ENCODE measurements at regions not wholly inside any gene's neighbourhood (a gene's known extent, or its start where the extent isn't known, plus 50 kb on each side); places are given as distances from the start of the nearest gene placed in this dataset.

GRCh38 chr16:85375282-85375681 lies 237.8 kb upstream of the GSE1 start:
- H2AK5ac ChIP-seq (ENCODE audit: low read depth, low read length) = no peak overlapping the region
- no peak overlapping the region for H2BK5ac ChIP-seq (ENCODE audit: low read depth, low read length, poor library complexity, severe bottlenecking)
- H2BK15ac ChIP-seq (ENCODE audit: low read depth, low read length) = no peak overlapping the region
- H3K14ac ChIP-seq (replicated peaks; ENCODE audit: low read depth, low read length) = no peak overlapping the region
- no peak overlapping the region for H3K4ac ChIP-seq (ENCODE audit: low read depth, low read length)
- H3K9me3 ChIP-seq (ENCODE audit: control insufficient read depth, insufficient read depth, low read length) = no peaks in the 10 kb centered on the region
- H3K27ac ChIP-seq (ENCODE audit: insufficient read depth, low read length) = no peak overlapping the region
- ATAC-seq (ENCODE audit: low read depth) (no peak), DNase-seq (no peak)
- H3K27me3 ChIP-seq (ENCODE audit: control insufficient read depth, insufficient read depth, low read length) = no peaks in the 10 kb centered on the region
- no peak overlapping the region for H3K56ac ChIP-seq (ENCODE audit: extremely low read depth, insufficient read depth, low read length)
- H3K79me1 ChIP-seq (ENCODE audit: low read depth in 1 of 2, low read length in 2 of 2) = peaks cover 11 to 62% of the 10 kb centered on the region in 2 experiments
- H2BK20ac ChIP-seq (ENCODE audit: low read depth, low read length) = no peak overlapping the region
- no peak overlapping the region for H3K18ac ChIP-seq (ENCODE audit: low read depth, low read length)
- H2BK120ac ChIP-seq (ENCODE audit: low read depth, low read length) = no peak overlapping the region
- H4K91ac ChIP-seq (ENCODE audit: insufficient read depth, low read depth, low read length) = no peak overlapping the region
- H4K8ac ChIP-seq (ENCODE audit: low read depth in 2 of 2, low read length in 2 of 2) = no peak overlapping the region
- peaks cover 44% of the 10 kb centered on the region for H4K20me1 ChIP-seq (ENCODE audit: insufficient read depth, low read length)
- in situ Hi-C loops (cut with MboI; ENCODE audit: low sequenced_read_pairs) = no loop called here
- dilution Hi-C loops (cut with HindIII; ENCODE audit: low sequenced_read_pairs, unreplicated experiment) = no loop called here
- no peak overlapping the region for H2AK9ac ChIP-seq (replicated peaks; ENCODE audit: low read depth, low read length, poor library complexity)
- ChIA-PET CTCF (no interaction called here), POLR2A (ENCODE audit: unreplicated experiment) (no interaction called here)
- peaks cover 25% of the 10 kb centered on the region for H3K4me1 ChIP-seq (ENCODE audit: control insufficient read depth, insufficient read depth, low read length)
- no peak overlapping the region for H3K4me2 ChIP-seq (ENCODE audit: low read depth, low read length)
- no peak overlapping the region for H2AFZ ChIP-seq (replicated peaks; ENCODE audit: low read length, poor library complexity)
- H3K36me3 ChIP-seq (ENCODE audit: control insufficient read depth, insufficient read depth, low read length) = no peaks in the 10 kb centered on the region
- TF ChIP-seq POLR2A (IDR thresholded peaks at IDR 0.05; ENCODE audit: low read depth, low read length) = no peak
- TF ChIP-seq SMC3 (IDR thresholded peaks at IDR 0.05; ENCODE audit: low read depth, low read length) = no peak
- no peak for TF ChIP-seq CHD1 (IDR thresholded peaks at IDR 0.05; ENCODE audit: low read depth, low read length)
- TF ChIP-seq CEBPB (IDR thresholded peaks at IDR 0.05; ENCODE audit: low read depth, low read length) = no peak
- TF ChIP-seq CTCF (conservative IDR thresholded peaks at IDR 0.05; ENCODE audit: low read depth, low read length) = no peak
- TF ChIP-seq NFE2L2 (IDR thresholded peaks at IDR 0.05; ENCODE audit: low read depth, low read length) = no peak
- no peak for TF ChIP-seq MAFK (IDR thresholded peaks at IDR 0.05; ENCODE audit: low read depth, low read length)
- TF ChIP-seq, protein P1, sequence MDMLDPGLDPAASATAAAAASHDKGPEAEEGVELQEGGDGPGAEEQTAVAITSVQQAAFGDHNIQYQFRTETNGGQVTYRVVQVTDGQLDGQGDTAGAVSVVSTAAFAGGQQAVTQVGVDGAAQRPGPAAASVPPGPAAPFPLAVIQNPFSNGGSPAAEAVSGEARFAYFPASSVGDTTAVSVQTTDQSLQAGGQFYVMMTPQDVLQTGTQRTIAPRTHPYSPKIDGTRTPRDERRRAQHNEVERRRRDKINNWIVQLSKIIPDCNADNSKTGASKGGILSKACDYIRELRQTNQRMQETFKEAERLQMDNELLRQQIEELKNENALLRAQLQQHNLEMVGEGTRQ (IDR thresholded peaks at IDR 0.05; ENCODE audit: low read depth, low read length) = no peak
- no peak for TF ChIP-seq ELK1 (IDR thresholded peaks at IDR 0.05; ENCODE audit: borderline replicate concordance, low read depth, low read length)
- TF ChIP-seq RCOR1 (IDR thresholded peaks at IDR 0.05; ENCODE audit: insufficient replicate concordance, low read length) = no peak
- no peak for TF ChIP-seq RAD21 (IDR thresholded peaks at IDR 0.05; ENCODE audit: low read length)
- H4K5ac ChIP-seq (ENCODE audit: low read depth, low read length) = no peak overlapping the region
- 98% methylated on average over 5 of the region's 8 CpGs; no CpG with 5 or more reads in 1 of the 2 experiments for WGBS, 2 experiments (ENCODE audit: extremely low coverage in 2 of 2, insufficient read length in 1 of 2)
- intact Hi-C loops (cut with micrococcal nuclease) = no loop called here
- no peak overlapping the region for H3K23ac ChIP-seq (ENCODE audit: low read depth, low read length)
- H3K9ac ChIP-seq (ENCODE audit: low read depth, low read length) = no peak overlapping the region
- no peak overlapping the region for H3K4me3 ChIP-seq (ENCODE audit: insufficient read depth, low read depth, low read length)
- BruUV-seq (replicated peaks) = no TSS peak
- peaks cover 17% of the 10 kb centered on the region for H3K9me1 ChIP-seq (ENCODE audit: insufficient read depth, low read length)

Data from IMR-90 (cell line).